Hippocampal formation (tissue), 2 donors: ENCODE measurements at regions not wholly inside any gene's neighbourhood (a gene's known extent, or its start where the extent isn't known, plus 50 kb on each side); places are given as distances from the start of the nearest gene placed in this dataset.
A peak's percentile ranks its signal among the peaks of the same experiment; 100 is the strongest.

Source experiments
- DNase-seq, 2 donors: peaks; one replicate each; lab custom pipeline; 2025; lab: John Stamatoyannopoulos, UW

- DNase-seq, result no peak
These were observed 650.5 kb upstream of the KLHL29 start for GRCh38 chr2:22734373-22735045.

- DNase-seq, result peak in 1 of 2 donors; percentile 2
These were observed 647.8 kb upstream of the KLHL29 start for GRCh38 chr2:22737144-22737543.

- DNase-seq, result no peak
These were observed 643.8 kb upstream of the KLHL29 start for GRCh38 chr2:22741216-22741615.

DNA sequence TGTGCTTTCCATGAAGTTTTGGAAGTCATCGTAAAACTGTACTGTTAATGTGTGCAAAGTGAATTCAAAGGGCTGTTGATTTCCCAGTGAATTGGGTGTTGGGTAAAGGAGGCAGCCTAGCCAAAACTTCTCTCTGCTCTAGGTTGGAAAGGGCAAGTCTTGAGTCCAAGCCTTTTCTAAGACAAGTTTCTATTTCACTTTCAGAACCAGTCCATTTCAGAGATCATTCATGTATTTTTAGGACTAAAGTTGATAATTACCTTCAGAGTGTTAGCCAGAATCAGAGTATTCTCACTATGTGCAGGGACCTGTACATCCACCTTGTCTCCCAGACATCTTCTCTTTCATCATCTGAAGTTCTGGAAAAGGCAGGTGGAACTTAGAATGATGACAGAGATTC, 636.1 kb upstream of the KLHL29 start:
- DNase-seq, result no peak

DNA sequence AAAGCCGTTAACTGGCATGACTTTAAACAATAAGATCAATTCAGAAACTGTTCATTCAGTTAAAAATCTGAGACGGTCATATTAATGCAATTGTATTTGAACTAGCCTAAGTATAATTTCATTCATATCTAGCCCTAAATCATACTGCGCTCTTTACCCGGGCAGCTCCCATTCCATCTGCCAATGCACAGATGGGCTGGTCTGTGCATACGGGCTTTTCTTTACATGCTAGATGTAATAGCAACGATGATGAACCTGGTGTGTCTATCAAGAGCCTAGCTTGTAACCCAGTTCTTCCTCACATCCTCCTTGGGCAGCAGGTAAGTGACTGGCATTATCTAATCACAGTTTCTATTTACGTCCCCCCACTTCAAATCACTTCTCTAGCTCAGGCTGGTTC, 631.5 kb upstream of the KLHL29 start:
- no peak for DNase-seq

GRCh38 chr2:22756276-22757043, 628.5 kb upstream of the KLHL29 start:
- DNase-seq, result no peak

DNA sequence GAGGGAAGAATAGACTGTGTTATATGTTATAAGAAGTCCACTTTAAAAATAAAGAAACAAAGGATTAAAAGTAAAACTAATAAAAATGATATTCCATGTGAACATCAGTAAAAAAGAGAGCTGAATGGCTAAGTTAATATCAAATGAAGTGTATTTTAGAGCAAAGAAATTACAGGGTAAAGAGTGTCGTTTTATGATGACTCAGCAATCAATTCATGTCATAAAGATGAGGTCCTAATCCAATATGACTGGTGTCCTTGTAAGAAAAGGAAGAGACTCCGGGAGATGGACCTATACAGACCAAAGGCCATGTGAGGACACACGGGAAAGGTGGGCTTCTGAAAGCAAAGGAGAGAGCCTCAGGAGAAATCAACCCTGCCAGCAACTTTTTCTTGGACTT, 615.5 kb upstream of the KLHL29 start:
- no peak for DNase-seq

DNA sequence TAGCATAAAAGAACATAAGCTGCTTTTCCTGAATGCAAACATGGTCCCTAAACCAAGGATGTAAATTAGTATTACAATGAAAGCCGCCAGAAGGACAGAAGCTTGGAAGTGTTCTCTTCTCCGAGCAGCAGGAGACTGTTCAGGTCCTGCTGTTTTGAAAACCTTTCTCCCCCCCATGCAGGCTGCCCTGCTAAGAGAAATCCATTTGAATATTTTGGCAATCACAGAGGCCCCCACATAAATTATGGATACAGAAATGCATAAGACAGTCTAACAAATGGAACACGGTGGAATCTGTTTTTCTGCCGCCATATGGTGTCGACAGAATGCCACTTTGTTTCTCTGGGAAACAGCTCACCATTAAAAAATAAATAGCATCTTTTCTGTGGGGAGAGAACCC, 600.4 kb upstream of the KLHL29 start:
- peak in 1 of 2 donors; percentile 19 for DNase-seq

GRCh38 chr2:22786817-22787216, 598.2 kb upstream of the KLHL29 start:
- no peak for DNase-seq

GRCh38 chr2:22787745-22788144, 597.2 kb upstream of the KLHL29 start:
- DNase-seq, result no peak

DNA sequence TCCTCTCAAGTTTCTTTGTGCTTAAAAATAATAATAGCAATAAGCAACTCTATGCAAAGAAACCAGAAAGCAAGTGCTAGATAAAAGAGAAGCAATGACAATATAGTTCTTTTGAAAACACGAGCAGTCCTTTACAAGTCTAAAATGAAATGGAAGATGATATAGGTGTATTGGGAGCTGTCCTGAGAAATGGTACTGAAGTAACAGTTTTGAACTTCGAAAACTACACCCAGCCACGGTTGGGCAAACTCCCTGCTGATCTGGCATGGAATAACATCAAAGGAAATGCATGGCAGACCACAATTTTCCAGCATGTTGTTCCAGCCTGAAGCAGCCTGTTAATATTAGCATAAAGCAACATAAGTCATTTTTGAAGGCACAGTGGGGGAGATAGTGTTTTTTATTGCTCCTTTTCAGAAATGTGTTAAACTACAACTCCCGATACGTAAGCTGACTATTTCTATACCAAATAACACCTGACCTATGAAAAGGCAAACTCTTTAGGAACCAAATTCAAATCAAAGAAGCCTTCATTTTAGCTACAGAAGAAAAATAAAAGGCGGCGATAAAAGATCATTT, 596.1 kb upstream of the KLHL29 start:
- DNase-seq, result no peak

DNA sequence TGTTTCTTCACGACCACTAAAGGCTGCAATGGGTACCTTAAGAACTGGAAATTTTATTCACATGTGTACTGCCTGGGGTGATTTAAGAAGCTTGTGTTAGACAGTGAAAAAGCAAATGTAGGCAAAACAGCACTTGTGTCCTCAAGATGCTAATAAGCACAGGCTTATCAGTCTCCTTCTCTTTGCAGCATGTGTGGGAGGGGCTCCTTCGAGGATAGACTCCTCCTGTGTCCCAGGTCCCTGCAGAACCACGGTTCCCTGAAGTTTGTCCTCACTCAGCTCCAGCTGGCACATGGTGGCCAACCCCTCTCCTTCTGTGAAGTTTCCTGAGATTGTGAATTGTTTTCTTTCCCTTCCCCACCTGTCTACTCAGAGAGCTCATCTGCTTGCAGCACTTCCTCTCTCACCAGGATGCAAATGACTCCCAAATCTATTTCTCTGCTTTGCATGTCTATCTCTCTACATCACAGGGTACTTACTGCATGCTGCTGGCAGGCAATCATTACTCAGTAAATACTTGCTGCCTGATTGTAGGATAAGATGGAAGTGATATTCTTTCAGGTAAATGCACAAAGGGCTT, 589.6 kb upstream of the KLHL29 start:
- no peak for DNase-seq

DNA sequence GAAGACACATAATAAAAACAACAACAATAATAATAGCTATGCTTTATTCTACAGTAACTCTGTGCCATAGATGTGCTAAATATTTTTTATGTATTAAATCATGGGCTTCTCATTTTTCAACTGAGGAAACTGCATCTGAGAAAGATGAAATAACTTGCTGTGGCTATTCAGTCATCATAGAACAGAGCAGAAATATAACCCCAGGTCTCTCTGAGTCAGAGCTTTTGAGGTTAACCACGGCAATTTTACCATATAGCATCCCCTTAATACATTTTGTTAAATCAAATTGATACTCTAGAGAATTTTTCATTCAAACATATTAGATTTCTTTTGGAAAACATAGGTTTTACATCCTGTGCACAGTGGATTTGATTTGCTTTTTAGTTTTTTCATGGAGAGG, 586.6 kb upstream of the KLHL29 start:
- no peak for DNase-seq

- no peak for DNase-seq
These were observed 584.6 kb upstream of the KLHL29 start for GRCh38 chr2:22800412-22800811.

DNA sequence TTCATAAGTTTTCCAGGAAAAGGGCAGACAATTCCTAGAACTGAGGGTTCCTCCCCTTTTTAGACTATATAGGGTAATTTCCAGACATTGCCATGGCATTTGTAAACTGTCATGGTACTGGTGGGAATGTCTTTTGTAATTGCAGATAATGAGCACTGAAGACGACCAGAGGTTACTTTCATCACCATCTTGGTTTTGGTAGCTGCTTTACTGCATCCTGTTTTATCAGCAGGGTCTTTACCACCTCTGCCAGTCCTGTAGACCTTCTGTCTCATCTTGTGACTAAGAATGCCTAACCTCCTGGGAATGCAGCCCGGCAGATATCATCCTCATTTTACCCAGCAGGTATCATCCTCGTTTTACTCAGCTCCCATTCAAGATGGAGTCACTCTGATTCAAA, 583.9 kb upstream of the KLHL29 start:
- DNase-seq, result no peak

DNA sequence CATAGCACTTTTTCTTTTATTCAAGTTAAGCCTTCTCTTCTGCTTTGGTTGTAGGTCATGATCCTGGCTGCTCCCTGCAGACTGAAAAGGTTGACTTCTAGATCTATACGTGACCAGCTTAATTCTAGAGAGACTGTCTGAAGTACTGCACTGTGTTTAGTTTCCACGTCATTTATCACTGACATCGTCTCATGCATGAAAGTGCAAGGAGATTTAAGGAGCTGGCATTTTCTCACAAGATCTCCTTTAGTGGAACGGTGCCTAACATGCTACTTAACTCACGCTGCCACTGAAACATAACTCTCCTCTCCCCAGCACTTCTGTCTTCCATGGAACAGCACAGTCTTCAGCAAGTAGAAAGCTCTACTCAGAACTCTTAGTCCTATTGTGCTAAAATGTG, 583.0 kb upstream of the KLHL29 start:
- DNase-seq, result no peak

GRCh38 chr2:22807872-22808271, 577.1 kb upstream of the KLHL29 start:
- no peak for DNase-seq

GRCh38 chr2:22810602-22811001, 574.4 kb upstream of the KLHL29 start:
- no peak for DNase-seq

DNA sequence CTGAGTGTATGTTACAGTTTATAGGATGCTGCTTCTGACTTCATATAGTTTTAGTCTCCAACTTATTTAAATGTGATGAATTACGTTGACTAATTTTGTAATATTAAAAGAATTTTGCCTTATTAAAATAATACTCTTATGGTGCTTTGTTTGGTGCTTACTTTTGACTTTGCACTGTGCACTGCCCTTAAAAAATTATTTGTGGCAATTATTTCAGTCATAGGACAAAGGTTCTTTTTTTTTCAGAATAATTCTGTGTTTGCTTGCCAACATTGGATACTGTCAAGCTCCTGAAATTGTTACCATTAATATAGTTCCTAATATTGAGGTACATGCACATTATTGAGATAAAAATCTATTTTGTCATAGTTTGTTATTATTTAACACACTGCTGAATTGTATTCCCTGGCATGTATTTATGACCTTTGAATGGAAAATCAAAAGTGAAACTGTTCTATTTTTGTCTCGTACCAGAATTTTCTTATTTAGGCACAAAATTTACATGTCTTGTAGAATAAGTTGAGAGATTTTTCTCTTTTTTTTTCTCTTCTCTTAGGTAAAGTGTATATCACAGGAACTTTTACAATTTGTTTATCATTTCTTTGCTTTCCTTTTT, 572.8 kb upstream of the KLHL29 start:
- DNase-seq, result no peak

DNA sequence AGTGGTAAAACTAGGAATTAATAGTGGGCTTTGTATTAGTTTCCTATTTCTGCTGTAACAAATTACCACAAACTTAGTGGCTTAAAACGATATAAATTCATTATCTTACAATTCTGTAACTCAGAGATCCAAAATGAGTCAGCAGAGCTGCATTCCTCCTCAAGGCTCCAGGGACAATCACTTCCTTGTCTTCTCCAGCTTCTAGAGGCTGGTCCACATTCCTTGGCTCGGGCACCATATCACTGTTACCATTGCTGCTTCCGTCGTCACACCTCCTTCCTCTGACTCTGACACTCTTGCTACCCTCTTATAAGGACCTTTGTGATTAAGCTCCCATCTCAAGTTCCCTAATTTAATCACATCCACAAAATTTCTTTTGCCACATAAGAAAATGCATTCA, 567.8 kb upstream of the KLHL29 start:
- no peak for DNase-seq

GRCh38 chr2:22821458-22821857, 563.5 kb upstream of the KLHL29 start:
- DNase-seq, result no peak

DNA sequence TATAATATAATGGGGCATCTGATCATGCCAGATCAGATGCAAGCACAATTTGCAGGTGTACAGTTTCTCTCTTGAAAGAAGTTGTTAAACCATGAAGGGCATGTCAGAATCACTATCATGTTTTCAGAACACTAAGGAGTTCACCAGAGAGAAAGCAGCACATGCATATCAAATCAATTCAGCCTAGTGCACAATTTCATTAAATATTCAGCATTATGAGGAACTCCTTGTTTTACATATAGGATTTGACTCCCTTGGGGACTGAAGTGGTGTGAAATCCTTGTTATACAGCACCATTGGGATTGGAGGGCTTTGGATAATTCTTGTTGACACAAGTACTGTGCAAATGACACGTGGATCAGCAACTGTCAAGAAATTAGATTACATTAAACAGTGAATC, 562.1 kb upstream of the KLHL29 start:
- no peak for DNase-seq

DNA sequence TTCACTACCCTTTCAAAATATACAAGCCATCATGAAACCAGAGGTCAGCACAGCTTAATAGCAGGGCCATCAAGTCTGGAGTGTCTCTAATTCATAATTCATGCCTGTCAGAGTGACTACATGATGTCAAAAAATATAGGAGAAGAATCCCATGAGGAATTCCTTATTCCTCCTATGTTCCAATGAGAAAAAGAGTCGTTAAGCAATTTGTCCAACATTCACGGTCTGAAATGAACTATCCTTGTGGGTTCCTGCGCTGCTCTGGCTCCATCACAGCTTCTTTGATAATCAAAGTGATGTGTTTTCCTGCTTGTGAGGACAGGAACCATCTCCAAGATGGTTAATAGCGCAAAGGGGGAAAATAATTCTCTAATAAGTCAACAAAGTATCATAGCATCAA, 560.4 kb upstream of the KLHL29 start:
- DNase-seq, result no peak
